OCI-LY7 (cell line): ENCODE measurements at regions not wholly inside any gene's neighbourhood (a gene's known extent, or its start where the extent isn't known, plus 50 kb on each side); places are given as distances from the start of the nearest gene placed in this dataset.

ENCODE experiments used
- BruUV-seq: library from RNA; stranded (reverse); fragments of 400-500 nt; replicated peaks from 2 replicates; lab custom pipeline; 2021; lab: Mats Ljungman, UMichigan
- CTCF ChIA-PET: fragments of 300-600 bp; sonication (Branson Sonifier 250); formaldehyde crosslinking; loops from one replicate; lab custom pipeline; 2022; ENCODE audit warnings: antibody characterized with exemption; ENCODE audit not compliant: unreplicated experiment; lab: Charles Lee
- POLR2A ChIA-PET: fragments of 300-600 bp; sonication (Branson Sonifier 250); formaldehyde crosslinking; loops from one replicate; lab custom pipeline; 2022; ENCODE audit warnings: antibody characterized with exemption; lab: Charles Lee
- DNase-seq: peaks from one replicate; pipeline ENCODE4 v3.0.0-alpha.2; 2015; ENCODE audit warnings: low spot score
- H2AFZ ChIP-seq: fragments of 200-600 bp; sonication (generic), shearing (Covaris generic); 2 replicates; pipeline ENCODE4 v1.6.1; 2014; ENCODE audit warnings: mild to moderate bottlenecking, antibody characterized with exemption, low read length, moderate library complexity
- H3K27ac ChIP-seq: fragments of 200-600 bp; sonication (generic); 2 replicates; pipeline ENCODE4 v1.5.1; 2014; ENCODE audit warnings: mixed run types, low read depth, mild to moderate bottlenecking, moderate library complexity, low read length, inconsistent platforms; ENCODE audit not compliant: poor library complexity, severe bottlenecking
- H3K36me3 ChIP-seq: fragments of 200-600 bp; sonication (generic); 2 replicates; pipeline ENCODE4 v1.6.1; 2014; ENCODE audit warnings: mild to moderate bottlenecking, antibody characterized with exemption, low read length, moderate library complexity, mixed read lengths; ENCODE audit not compliant: insufficient read depth
- H3K4me1 ChIP-seq: fragments of 200-600 bp; sonication (generic); 2 replicates; pipeline ENCODE4 v1.5.1; 2014; ENCODE audit warnings: mild to moderate bottlenecking, low read length; ENCODE audit not compliant: insufficient read depth, poor library complexity, severe bottlenecking
- H3K4me2 ChIP-seq: fragments of 200-600 bp; sonication (generic); 2 replicates; pipeline ENCODE4 v1.6.1; 2014; ENCODE audit warnings: mild to moderate bottlenecking, low read length
- H3K4me3 ChIP-seq: fragments of 200-600 bp; sonication (generic); 2 replicates; pipeline ENCODE4 v1.5.1; 2014; ENCODE audit warnings: mild to moderate bottlenecking, low read depth, low read length; ENCODE audit not compliant: poor library complexity, severe bottlenecking
- H3K79me2 ChIP-seq: fragments of 200-600 bp; sonication (generic); 2 replicates; pipeline ENCODE4 v1.6.1; 2016; ENCODE audit warnings: low read depth, mild to moderate bottlenecking, low read length, moderate library complexity, mixed read lengths; ENCODE audit not compliant: insufficient read depth
- H3K9me2 ChIP-seq: fragments of 200-600 bp; sonication (generic); 2 replicates; pipeline ENCODE4 v1.6.1; 2016; ENCODE audit warnings: mild to moderate bottlenecking, low read length, mixed read lengths; ENCODE audit not compliant: insufficient read depth
- H3K9me3 ChIP-seq: fragments of 200-600 bp; sonication (generic); 2 replicates; pipeline ENCODE4 v1.6.1; 2014; ENCODE audit warnings: mild to moderate bottlenecking, mixed run types, low read length, mixed read lengths
- H4K20me1 ChIP-seq: fragments of 200-600 bp; sonication (generic); 2 replicates; pipeline ENCODE4 v1.6.1; 2014; ENCODE audit warnings: mild to moderate bottlenecking, antibody characterized with exemption, low read length, moderate library complexity, mixed read lengths; ENCODE audit not compliant: insufficient read depth
- CTCF ChIP-seq: fragments of 200-600 bp; sonication (generic); conservative IDR thresholded peaks from 2 replicates; pipeline ENCODE4 v1.5.1; 2014; ENCODE audit warnings: mild to moderate bottlenecking, antibody characterized with exemption, low read length, moderate library complexity, mixed read lengths
- EZH2phosphoT487 ChIP-seq: fragments of 200-600 bp; sonication (generic); IDR thresholded peaks from 2 replicates; pipeline ENCODE4 v1.6.1; 2018; ENCODE audit warnings: low read depth, borderline replicate concordance, mild to moderate bottlenecking, mixed run types, antibody characterized with exemption, low read length, moderate library complexity, mixed read lengths
- intact Hi-C: fragments of 100-400 bp; cut with micrococcal nuclease; formaldehyde crosslinking; loops from one replicate; pipeline ENCODE4 v1.10.0; 2022; ENCODE audit not compliant: unreplicated experiment

GRCh38 chr3:180358179-180358578 is 243.8 kb upstream of the TTC14 start:
- no peaks in the 10 kb centered on the region for H3K79me2 ChIP-seq
- no peaks in the 10 kb centered on the region for H4K20me1 ChIP-seq
- no peak overlapping the region for H3K27ac ChIP-seq
- no peak overlapping the region for H2AFZ ChIP-seq
- TF ChIP-seq CTCF, result no peak
- TF ChIP-seq EZH2phosphoT487, result no peak
- DNase-seq, result no peak
- H3K4me2 ChIP-seq, result no peak overlapping the region
- BruUV-seq, result no TSS peak
- no peaks in the 10 kb centered on the region for H3K36me3 ChIP-seq
- H3K9me2 ChIP-seq, result no peaks in the 10 kb centered on the region
- ChIA-PET CTCF (no interaction called here), POLR2A (no interaction called here)
- H3K9me3 ChIP-seq, result no peaks in the 10 kb centered on the region
- no peak overlapping the region for H3K4me3 ChIP-seq
- no peaks in the 10 kb centered on the region for H3K4me1 ChIP-seq
- intact Hi-C loops, result no loop called here

GRCh38 chr3:180359061-180359952 is 242.7 kb upstream of the TTC14 start:
- POLR2A ChIA-PET, result interaction anchor here (0.7 to 1.4 kb wide), 2 partner anchors 17 to 818 kb away, joined by 3 read pairs; no protein-coding TSS in a partner anchor
- CTCF ChIA-PET, result no interaction called here
- Histone ChIP-seq H3K36me3 (no peaks in the 10 kb centered on the region), H3K4me3 (no peak overlapping the region), H2AFZ (no peak overlapping the region), H4K20me1 (no peaks in the 10 kb centered on the region), H3K79me2 (no peaks in the 10 kb centered on the region), H3K27ac (no peak overlapping the region), H3K9me2 (no peaks in the 10 kb centered on the region), H3K4me2 (no peak overlapping the region), H3K9me3 (no peaks in the 10 kb centered on the region), H3K4me1 (no peaks in the 10 kb centered on the region)
- no TSS peak for BruUV-seq
- no peak for TF ChIP-seq EZH2phosphoT487
- TF ChIP-seq CTCF, result no peak
- intact Hi-C loops, result no loop called here
- DNase-seq, result no peak

- Histone ChIP-seq H3K36me3 (no peaks in the 10 kb centered on the region), H3K4me3 (no peak overlapping the region), H3K9me3 (no peaks in the 10 kb centered on the region), H3K4me2 (no peak overlapping the region), H3K27ac (no peak overlapping the region), H3K4me1 (no peaks in the 10 kb centered on the region), H3K9me2 (no peaks in the 10 kb centered on the region), H4K20me1 (no peaks in the 10 kb centered on the region), H3K79me2 (no peaks in the 10 kb centered on the region), H2AFZ (no peak overlapping the region)
- intact Hi-C loops, result no loop called here
- CTCF ChIA-PET, result no interaction called here
- no peak for DNase-seq
- POLR2A ChIA-PET, result interaction anchor here (0.7 to 1.4 kb wide), 2 partner anchors 16 to 818 kb away, joined by 3 read pairs; no protein-coding TSS in a partner anchor
- no peak for TF ChIP-seq EZH2phosphoT487
- no peak for TF ChIP-seq CTCF
- BruUV-seq, result no TSS peak
Observed at GRCh38 chr3:180359953-180360279, 242.0 kb upstream of the TTC14 start.
